ENCODE measurements at regions not wholly inside any gene's neighbourhood (a gene's known extent, or its start where the extent isn't known, plus 50 kb on each side); places are given as distances from the start of the nearest gene placed in this dataset.
"Not testable (repeated sequence)": the region's sequence is repeated elsewhere in the genome, so short reads cannot be mapped to it uniquely, and the experiment has no call there.

- DNase-seq = no peak
Measured at GRCh38 chr5:113652161-113652560, 138.7 kb downstream of the YTHDC2 start.

- DNase-seq = no peak
Measured at GRCh38 chr5:113654828-113655227, 141.3 kb downstream of the YTHDC2 start.

GRCh38 chr5:113660206-113660605 lies 146.7 kb downstream of the YTHDC2 start:
- no peak for DNase-seq

- DNase-seq = no peak
Measured at GRCh38 chr5:113660706-113661250, 147.3 kb downstream of the YTHDC2 start.

- no peak for DNase-seq
Measured at GRCh38 chr5:113663879-113664541, 150.5 kb downstream of the YTHDC2 start.

GRCh38 chr5:113673041-113673440 lies 159.5 kb downstream of the YTHDC2 start:
- no peak for DNase-seq

- no peak for DNase-seq
Measured at GRCh38 chr5:113675166-113675565, 161.7 kb downstream of the YTHDC2 start.

- no peak for DNase-seq
Measured at GRCh38 chr5:113678202-113678601, 164.7 kb downstream of the YTHDC2 start.

- DNase-seq = peak in 1 of 2 experiments; percentile 6
Measured at GRCh38 chr5:113678924-113679575, 165.6 kb downstream of the YTHDC2 start.

GRCh38 chr5:113680534-113680933 lies 167.0 kb downstream of the YTHDC2 start:
- no peak for DNase-seq

- no peak for DNase-seq
Measured at GRCh38 chr5:113682497-113683136, 169.1 kb downstream of the YTHDC2 start.

- no peak for DNase-seq
Measured at GRCh38 chr5:113683211-113683610, 169.7 kb downstream of the YTHDC2 start.

- no peak for DNase-seq
Measured at GRCh38 chr5:113686599-113686998, 173.1 kb downstream of the YTHDC2 start.

GRCh38 chr5:113689647-113690046 lies 176.2 kb downstream of the YTHDC2 start:
- no peak for DNase-seq

- no peak for DNase-seq
Measured at GRCh38 chr5:113692466-113692865, 179.0 kb downstream of the YTHDC2 start.

- DNase-seq = no peak
Measured at GRCh38 chr5:113692891-113693457, 179.5 kb downstream of the YTHDC2 start.

- DNase-seq = no peak
Measured at GRCh38 chr5:113693701-113694100, 180.2 kb downstream of the YTHDC2 start.

- no peak for DNase-seq
Measured at GRCh38 chr5:113694576-113694975, 181.1 kb downstream of the YTHDC2 start.

GRCh38 chr5:113703266-113703665 lies 189.8 kb downstream of the YTHDC2 start:
- DNase-seq = no peak

GRCh38 chr5:113705657-113706056 lies 192.2 kb downstream of the YTHDC2 start:
- DNase-seq = no peak

- no peak for DNase-seq
Measured at GRCh38 chr5:113713051-113713450, 199.6 kb downstream of the YTHDC2 start.

GRCh38 chr5:113715921-113716320 lies 202.4 kb downstream of the YTHDC2 start:
- DNase-seq = not testable (repeated sequence)

- DNase-seq = no peak
Measured at GRCh38 chr5:113719549-113719948, 206.1 kb downstream of the YTHDC2 start.

- no peak for DNase-seq
Measured at GRCh38 chr5:113721171-113721570, 207.7 kb downstream of the YTHDC2 start.
